ENCODE measurements at regions not wholly inside any gene's neighbourhood (a gene's known extent, or its start where the extent isn't known, plus 50 kb on each side); places are given as distances from the start of the nearest gene placed in this dataset.

DNA sequence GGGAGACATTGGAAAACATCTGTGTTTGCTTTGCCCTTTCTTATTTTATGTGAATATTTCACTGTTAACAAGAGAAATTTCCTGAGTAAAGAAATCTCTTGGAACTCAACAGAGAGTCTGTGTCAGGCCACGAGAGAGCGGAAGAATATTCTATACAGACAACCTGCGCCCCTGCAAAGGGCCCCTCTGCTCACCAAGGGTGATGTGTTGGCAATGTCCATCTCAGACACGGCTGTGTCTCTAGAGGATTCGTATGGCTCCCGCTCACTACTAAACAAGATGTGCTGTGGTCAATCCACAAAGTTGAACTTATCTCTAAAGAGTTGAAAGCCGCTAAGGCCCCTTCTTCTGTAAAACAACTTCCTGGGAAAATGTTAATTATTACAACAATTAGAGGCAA, 241.0 kb upstream of the IRX1 start:
- no peaks in the 10 kb centered on the region for H3K36me3 Mint-ChIP-seq (ENCODE audit: insufficient read depth)
- no peak overlapping the region for H3K27ac Mint-ChIP-seq
- DNase-seq (ENCODE audit: low spot score, unreplicated experiment): no peak
- peaks cover 26% of the 10 kb centered on the region for H3K27me3 Mint-ChIP-seq
- no peaks in the 10 kb centered on the region for H3K9me3 Mint-ChIP-seq (ENCODE audit: low read depth)
- no peak overlapping the region for H3K4me3 Mint-ChIP-seq (ENCODE audit: low read depth)
- TF ChIP-seq, protein P1, sequence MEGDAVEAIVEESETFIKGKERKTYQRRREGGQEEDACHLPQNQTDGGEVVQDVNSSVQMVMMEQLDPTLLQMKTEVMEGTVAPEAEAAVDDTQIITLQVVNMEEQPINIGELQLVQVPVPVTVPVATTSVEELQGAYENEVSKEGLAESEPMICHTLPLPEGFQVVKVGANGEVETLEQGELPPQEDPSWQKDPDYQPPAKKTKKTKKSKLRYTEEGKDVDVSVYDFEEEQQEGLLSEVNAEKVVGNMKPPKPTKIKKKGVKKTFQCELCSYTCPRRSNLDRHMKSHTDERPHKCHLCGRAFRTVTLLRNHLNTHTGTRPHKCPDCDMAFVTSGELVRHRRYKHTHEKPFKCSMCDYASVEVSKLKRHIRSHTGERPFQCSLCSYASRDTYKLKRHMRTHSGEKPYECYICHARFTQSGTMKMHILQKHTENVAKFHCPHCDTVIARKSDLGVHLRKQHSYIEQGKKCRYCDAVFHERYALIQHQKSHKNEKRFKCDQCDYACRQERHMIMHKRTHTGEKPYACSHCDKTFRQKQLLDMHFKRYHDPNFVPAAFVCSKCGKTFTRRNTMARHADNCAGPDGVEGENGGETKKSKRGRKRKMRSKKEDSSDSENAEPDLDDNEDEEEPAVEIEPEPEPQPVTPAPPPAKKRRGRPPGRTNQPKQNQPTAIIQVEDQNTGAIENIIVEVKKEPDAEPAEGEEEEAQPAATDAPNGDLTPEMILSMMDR (IDR thresholded peaks at IDR 0.05; ENCODE audit: unreplicated experiment): no peak
- peaks cover 5% of the 10 kb centered on the region for H3K4me1 Mint-ChIP-seq (ENCODE audit: low read depth)

DNA sequence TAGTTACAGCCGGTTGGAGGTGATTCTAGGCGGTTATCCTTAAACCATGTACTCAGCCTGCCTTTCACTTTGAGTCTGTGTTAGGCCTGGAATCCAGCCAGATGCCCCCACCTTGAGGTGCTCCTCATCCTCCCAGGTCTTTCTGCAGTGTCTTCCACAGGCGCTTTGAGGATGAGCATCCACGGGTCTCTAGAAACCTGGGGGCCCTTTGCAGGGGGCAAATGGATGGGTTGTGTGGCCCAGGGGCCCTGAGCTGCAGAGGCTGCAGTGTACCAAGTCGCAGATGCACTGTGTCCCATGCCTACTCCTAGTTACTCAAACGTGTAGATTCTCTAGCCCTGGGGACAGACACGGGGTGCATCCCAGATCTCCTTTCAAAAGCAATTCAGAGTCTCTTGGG, 242.1 kb upstream of the IRX1 start:
- Mint-ChIP-seq H3K4me1 (ENCODE audit: low read depth) (peaks cover 5% of the 10 kb centered on the region), H3K27me3 (peaks cover 26% of the 10 kb centered on the region), H3K36me3 (ENCODE audit: insufficient read depth) (no peaks in the 10 kb centered on the region), H3K9me3 (ENCODE audit: low read depth) (no peaks in the 10 kb centered on the region), H3K27ac (no peak overlapping the region), H3K4me3 (ENCODE audit: low read depth) (no peak overlapping the region)
- TF ChIP-seq, protein P1 (IDR thresholded peaks at IDR 0.05; ENCODE audit: unreplicated experiment): no peak
- DNase-seq (ENCODE audit: low spot score, unreplicated experiment): no peak

DNA sequence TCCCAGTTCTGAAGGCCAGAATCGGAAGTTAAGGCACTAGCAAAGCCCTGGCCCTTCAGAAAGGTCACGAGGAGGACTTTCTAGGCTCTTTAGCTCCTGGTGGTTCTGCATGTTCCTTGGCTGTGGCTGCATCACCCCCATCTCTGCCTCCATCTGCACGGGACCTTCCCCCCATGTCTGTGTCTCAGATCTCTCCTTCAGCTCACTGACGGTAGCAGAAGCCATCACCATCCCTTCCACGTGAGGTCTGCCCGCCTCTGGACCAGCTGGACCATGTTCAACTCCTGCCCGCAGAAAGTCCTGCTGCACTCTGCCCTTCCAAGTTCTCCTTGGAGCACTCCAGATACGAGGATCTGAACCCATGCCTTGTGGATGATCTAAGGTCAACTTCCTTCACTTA, 242.9 kb upstream of the IRX1 start:
- Mint-ChIP-seq H3K4me3 (ENCODE audit: low read depth) (no peak overlapping the region), H3K4me1 (ENCODE audit: low read depth) (peaks cover 5% of the 10 kb centered on the region), H3K36me3 (ENCODE audit: insufficient read depth) (no peaks in the 10 kb centered on the region), H3K27ac (no peak overlapping the region), H3K27me3 (peaks cover 26% of the 10 kb centered on the region), H3K9me3 (ENCODE audit: low read depth) (no peaks in the 10 kb centered on the region)
- no peak for DNase-seq (ENCODE audit: low spot score, unreplicated experiment)
- TF ChIP-seq, protein P1 (IDR thresholded peaks at IDR 0.05; ENCODE audit: unreplicated experiment): no peak

DNA sequence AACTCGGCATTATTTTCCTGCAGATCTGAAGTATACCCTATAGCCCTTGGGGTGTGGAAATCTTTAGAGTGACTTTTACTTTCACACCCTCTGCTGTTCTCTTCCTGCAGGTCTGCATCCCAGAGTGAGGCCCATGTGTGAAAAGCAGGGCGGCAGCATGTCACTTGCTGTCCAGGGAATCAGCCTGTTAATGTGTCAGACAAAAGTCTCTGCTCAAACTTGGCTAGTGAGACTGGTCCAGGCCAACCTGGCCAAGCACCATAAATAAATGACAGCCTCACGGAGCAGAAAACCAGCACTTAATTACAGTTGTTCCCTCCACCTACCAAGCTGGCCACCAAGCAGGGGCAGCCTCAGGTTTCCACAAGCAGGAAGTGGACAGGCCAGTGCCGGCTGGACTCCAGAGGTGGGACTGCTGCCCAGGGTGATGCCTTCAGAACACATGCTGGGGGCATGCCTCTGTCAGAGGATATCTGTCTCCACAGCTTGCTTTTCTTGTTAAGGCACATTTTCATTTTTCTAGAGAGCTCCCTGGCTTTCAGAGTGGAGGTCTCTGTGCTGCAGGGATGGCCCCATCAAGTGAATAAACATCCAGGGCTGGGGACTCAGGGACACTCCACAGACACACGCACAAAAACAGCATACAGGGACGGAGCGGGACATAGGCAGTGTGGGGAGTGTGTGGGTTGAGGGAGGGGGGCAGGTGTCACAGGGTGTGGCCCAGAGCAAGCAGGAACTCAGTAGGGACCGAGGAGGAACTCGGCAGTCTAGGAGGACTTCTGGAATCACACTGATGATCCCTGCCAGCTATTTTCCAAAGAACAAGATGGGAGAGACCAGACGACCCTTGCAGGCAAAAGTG, 243.8 kb upstream of the IRX1 start:
- TF ChIP-seq, protein P1 (IDR thresholded peaks at IDR 0.05; ENCODE audit: unreplicated experiment): no peak
- Mint-ChIP-seq H3K27ac (no peak overlapping the region), H3K36me3 (ENCODE audit: insufficient read depth) (no peaks in the 10 kb centered on the region), H3K9me3 (ENCODE audit: low read depth) (no peaks in the 10 kb centered on the region), H3K4me1 (ENCODE audit: low read depth) (peaks cover 5% of the 10 kb centered on the region), H3K4me3 (ENCODE audit: low read depth) (no peak overlapping the region), H3K27me3 (peaks cover 23% of the 10 kb centered on the region)
- no peak for DNase-seq (ENCODE audit: low spot score, unreplicated experiment)

DNA sequence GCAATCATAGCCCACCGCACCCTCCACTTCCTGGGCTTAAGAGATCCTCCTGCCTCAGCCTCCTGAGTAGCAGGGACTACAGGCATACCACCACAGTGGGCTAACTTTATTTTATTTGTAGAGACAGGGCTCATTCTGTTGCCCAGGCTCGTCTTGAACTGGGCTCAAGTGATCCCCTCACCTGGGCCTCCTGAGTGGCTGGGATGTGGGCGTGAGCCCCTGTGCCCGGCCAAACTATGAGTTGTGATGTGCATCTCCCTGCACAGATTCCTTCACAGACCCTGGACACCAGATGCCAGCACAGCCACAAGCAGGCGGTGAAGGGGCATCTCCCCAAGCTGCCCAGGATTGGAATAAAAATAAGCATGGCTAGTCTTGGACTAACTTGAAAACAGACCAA, 244.9 kb upstream of the IRX1 start:
- Mint-ChIP-seq H3K27ac (no peak overlapping the region), H3K4me1 (ENCODE audit: low read depth) (peaks cover 5% of the 10 kb centered on the region), H3K27me3 (peaks cover 22% of the 10 kb centered on the region), H3K4me3 (ENCODE audit: low read depth) (no peak overlapping the region), H3K36me3 (ENCODE audit: insufficient read depth) (no peaks in the 10 kb centered on the region), H3K9me3 (ENCODE audit: low read depth) (no peaks in the 10 kb centered on the region)
- peak; percentile 1 for DNase-seq (ENCODE audit: low spot score, unreplicated experiment)
- TF ChIP-seq, protein P1 (IDR thresholded peaks at IDR 0.05; ENCODE audit: unreplicated experiment): no peak
